ENCODE measurements at regions not wholly inside any gene's neighbourhood (a gene's known extent, or its start where the extent isn't known, plus 50 kb on each side); places are given as distances from the start of the nearest gene placed in this dataset.

DNA sequence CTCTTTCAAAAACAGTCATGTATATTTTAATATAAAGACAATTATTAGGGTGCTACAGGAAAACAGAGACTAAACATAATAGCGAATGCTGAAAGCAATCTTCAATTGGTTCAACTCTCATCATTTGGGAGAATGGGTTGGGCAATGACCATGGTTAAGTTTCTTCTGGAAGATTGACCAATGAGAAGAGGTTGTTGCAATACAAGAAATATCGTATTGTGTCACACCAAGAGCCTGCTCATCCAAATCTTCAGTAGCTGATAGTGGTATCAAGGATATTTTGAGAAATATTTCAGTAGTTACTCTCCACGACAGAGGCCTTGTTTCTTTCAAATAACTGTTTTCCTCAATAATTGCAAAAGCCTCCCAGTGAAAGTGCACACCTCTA, 83.0 kb upstream of the FNDC3A start:
- DNase-seq: no peak

DNA sequence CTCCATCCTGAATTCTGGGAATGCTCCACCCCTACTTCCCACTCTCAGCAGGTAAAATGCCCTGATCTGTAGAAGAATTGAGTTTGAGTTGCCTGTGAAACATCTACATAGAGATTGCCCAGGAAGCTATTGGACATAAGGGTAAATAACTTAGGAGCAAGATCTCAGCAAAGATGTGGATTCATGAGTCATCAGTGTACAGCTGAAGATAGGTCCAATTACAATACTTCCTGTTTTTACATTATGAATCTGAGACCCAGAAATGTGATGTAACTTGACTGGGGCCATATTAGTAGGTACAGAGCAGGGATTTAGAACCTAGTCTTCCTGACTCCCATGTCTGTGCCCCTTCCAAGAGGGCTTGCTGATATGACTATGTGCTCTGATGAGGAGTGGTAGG, 79.4 kb upstream of the FNDC3A start:
- DNase-seq: no peak

DNA sequence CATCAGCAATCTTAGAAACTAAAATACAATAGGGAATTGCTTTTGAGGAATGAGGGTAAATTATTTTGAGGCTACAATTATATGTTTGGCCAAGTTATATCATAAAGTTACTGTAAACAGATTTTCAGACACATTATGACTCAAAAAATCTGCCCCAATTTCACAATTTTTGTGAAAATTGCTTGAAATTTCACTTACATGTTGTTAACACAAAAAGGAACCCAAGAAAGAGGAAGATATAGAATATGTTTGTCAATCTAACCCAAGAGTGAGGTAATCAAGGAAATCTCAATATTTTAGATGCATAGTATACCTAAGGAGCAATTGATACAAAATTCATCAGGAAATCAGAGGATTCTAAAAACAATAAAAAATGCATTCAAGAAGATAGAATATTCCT, 73.9 kb upstream of the FNDC3A start:
- DNase-seq: no peak

DNA sequence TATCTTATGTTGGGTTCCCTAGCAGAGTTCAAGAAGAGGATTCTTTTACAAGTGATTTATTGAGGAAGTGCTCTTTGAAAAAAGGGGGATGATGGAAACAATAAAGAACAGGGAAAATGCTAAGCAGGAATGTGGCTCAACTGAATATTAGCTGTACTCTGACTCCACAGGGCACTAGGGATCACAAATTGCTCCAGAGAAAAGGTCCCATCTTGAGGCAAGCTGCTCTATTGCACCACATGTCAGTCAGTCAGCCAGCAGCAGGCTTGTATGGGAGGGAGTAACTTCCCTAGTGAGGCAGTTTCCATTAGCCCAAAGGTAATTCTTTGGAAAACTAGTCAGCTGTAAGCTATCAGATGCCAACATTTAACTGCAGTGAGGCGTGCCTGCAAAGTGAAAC, 73.3 kb upstream of the FNDC3A start:
- DNase-seq: no peak

DNA sequence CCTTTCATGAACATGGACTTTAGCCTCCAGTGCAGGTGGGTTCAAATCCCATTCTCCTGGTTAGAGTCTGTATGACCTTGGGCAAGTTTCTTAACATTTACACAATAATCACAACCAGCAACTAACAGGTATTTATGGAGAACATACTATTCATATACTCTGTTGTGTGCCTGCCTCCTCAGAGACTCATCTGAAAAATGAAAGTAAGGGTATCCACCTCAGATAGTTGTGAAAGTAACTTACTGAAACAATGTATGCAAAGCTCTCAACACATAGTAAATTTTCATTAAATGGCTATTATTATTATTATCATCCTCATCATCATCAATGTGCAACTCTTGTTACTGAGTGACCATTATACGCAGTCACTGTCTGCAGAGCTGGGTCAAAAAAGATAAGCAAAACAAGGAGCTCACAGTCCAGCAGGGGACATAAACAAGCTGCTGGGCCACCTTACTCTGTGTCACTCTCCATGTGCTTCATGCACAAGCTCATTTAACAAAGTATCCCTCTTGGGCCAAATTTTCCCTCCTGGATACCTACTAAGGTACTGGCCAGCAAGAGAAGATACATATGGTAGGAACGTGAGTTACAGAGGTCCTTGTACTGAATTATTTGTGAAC, 70.9 kb upstream of the FNDC3A start:
- DNase-seq: no peak

DNA sequence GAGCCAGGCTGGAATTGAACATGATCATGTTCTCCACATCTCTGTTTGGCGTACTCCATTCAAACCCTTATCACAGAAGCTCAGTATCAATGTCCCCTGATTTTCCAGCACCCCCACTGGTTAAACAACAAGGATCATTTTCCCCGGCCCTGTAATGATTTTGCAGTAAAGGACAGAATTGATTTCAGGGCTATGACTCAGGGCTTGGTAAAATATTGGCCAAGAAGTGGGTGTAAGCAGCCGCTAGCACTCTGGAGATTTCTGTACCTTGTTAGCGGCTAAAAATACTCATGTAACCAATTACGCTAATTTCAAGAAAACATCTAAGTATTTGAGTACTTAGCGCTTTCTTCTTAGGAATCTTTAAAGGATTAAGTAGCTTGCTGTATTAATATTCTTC, 69.5 kb upstream of the FNDC3A start:
- no peak for DNase-seq

DNA sequence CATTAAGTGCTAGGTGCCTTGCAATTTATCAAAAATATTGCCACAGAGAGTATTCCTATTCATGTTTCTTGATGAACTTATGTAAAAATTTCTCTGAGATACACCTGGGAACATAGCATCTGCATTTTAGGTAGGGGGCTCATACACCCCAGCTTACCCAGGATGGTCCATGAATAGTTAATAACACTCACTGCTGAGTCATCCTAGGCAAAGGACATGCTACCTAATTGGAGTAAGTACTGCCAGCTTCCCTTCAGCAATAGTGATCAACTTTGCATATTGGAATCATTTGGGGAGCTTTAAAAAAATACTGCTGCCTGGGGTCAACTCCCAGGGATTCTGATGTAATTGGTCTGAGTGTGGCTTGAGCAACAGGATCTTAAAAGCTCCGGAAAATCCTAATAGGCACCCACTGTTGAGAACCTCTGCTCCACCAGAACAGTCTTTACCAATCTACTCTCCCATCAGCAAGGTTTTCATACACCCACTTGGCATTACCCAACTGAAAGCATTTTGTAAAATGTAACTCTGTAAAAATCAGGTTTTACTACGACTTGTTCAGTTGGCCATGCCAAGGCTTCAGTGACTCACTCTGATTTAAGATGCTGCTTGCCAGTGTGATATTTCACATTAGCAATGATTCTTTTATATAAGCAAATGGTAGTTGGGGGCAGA, 67.2 kb upstream of the FNDC3A start:
- no peak for DNase-seq

DNA sequence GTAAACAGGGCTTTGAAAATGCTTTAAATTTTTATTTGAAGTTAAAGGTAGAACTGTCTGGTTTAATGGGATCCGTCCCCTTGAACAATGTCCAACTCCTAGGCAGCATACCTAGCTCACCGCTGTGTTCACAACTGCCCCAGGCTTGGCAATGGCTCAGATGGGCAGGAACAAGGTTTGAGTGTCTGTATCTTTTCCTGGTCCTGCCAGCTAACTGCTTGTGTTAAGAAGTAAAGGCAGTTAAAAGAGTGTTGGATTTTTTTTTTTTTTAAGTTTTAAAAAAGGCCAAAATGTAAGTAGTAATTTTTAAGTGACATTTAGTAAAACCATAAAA, 66.7 kb upstream of the FNDC3A start:
- no peak for DNase-seq

DNA sequence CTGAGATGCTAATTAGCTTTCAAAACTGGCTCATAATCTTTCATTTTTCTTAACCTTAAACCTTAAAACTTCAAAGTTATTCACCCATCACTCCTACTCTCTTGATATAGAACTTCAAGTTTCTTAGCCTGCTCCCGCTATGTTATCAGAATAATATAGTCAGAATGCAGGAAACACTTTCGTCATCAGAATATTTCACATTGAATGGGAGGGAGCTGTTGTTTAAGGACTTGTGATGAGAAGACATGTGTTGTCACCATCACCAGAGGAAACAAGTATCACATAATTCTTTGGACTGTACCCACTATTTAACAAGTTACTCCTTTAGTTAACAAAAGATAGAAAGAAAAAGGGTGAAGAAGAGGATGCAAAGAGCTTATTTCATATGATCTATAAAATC, 65.0 kb upstream of the FNDC3A start:
- DNase-seq: no peak

DNA sequence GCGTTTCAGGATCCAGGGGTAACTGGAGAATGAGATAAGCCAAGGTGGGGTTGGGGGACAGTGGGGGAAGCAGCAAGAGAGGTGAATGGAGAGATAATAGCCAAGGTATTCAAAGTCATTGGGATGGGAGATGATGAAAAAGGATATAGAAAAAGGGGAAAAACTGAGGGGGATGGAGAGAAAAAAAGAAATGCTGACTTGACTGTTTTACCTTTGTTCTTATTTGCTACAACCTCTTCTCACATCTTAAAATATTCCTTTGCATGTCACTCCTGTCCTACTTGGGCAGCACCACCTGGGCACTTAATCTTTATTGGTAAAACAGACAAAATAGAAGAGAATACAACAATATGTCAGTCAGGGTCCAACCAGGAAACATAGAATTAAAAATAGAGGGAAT, 56.0 kb upstream of the FNDC3A start:
- no peak for DNase-seq

DNA sequence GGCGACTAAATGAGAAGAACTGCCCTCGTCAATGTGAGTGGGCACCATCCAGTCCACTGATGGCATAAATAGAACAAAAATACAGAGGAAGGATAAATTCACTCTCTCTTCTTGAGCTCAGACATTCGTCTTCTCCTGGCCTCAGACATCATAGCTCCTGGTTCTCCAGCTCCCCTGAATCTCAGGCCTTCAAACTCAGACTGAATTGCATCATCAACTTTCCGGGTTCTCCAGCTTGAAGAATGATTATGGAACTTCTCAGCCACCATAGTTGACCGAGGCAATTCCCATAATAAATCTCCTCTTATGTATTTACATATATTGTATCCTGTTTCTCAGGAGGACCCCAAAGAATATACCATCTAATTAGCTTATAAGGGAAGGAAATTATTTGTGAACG, 55.0 kb upstream of the FNDC3A start:
- DNase-seq: no peak

DNA sequence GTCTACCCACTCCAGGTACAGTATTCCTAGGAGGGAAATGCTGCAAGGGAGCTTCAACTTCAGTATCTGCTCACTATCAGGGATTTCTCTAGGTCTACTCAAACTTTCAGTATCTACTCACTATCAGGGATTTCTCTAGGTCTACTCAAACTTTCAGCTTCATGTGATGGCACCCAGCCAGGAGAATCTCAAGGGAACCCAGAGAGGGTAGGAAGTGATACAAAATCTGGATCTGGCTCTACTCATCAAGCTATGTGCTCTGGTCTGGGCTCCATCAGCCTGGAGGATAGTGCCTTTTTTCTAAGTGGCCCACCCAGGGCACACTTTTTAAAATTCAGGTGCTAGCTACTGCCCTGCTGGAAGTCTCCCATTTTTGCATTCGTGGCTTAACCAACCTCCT, 52.3 kb upstream of the FNDC3A start:
- no peak for DNase-seq

DNA sequence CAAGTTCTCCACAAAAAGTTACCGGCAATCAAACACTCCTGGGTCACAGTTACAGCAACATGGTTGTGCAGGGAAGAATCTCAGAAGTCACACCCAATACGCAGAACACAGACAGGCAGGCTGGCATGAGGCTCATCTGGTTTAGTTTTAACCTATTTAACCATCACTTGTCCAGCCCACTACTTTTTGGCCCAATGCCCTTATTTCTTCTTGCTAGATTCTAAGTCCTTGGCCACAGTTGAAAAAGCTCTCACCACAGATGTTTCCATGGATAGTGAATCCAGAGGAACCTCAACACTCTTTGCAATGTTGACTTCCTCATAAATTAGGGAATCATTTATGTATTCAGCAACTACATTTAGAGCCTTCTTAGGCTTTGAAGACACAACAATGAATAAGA, 50.7 kb upstream of the FNDC3A start:
- DNase-seq: no peak

Measured in activated CD4-positive, alpha-beta T cell treated with anti-CD3 and anti-CD28 coated beads, Interleukin-2, Interleukin-6, amounts not matched to agents 100 ng/mL and 50 ng/mL, durations not matched to agents 16 hours and 8 hours (primary cell).